Islet of Langerhans (tissue), 1 donor: ENCODE measurements at regions not wholly inside any gene's neighbourhood (a gene's known extent, or its start where the extent isn't known, plus 50 kb on each side); places are given as distances from the start of the nearest gene placed in this dataset.

ENCODE experiments used
- FAIRE-seq: peaks from one replicate; lab custom pipeline; 2011; peaks lifted over from hg19 to GRCh38; lab: Jason Lieb, UNC

DNA sequence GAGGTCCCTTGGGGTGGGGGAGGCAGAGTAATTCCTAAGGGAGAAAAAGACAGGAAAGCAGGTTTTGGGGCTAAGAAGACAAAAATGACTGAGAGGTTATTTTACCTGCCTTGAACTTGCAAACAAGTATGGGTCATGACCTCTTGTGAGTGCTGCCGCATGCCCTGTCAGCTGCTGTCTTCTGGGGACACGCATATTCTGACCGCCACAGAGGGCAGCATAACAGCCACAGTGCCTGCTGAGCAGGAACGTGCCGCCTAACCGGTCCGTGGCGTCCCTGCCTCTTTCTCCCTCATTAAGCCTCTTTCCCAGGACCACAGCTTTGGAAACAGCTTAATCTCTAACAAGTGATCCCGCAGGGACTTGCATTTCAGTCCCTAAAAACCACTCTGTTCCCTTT is 51.3 kb upstream of the KCNA1 start:
- FAIRE-seq = no peak

DNA sequence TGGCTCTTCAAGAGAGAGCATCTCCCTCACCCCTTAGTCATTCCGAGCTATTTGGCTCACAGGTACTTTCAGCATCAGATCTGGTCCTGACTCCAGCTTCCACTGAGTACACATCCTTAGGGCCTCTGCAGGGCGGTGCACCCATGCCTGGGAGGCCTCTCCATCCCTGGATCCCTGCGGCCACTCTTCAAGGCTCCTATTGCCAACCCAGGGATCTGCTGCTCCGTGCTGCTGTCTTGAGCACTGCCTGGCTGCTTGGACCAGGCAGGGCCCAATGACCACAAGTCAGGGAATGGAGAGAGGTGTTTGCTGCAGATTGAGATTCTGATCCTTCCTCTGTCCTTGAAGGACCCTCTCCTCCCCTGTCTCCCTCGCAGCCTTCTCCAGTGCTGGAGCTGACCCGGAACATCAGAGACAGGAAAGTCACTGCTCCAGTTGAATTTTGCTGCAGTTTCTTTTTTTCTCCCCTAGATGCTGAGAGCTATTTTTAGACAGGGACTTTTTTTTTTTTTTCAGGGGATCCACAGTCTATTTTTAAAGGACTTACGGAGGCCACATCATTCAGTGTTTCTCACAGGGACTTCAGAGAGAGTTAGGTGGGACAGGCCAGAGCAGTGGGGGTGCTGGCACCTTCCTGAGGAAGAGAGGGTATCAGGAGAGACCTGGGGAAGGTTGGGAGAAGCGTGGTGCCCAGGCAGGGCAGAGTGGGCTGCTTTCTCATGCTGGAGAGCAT is 50.1 kb upstream of the KCNA1 start:
- no peak for FAIRE-seq
